IMR-90 (cell line): ENCODE measurements at regions not wholly inside any gene's neighbourhood (a gene's known extent, or its start where the extent isn't known, plus 50 kb on each side); places are given as distances from the start of the nearest gene placed in this dataset.

Experiments used
- ATAC-seq: fragments of 200-7000 bp; cut with Tn5 transposase; 2 replicates; pipeline ENCODE4 v1.9.1; 2020; ENCODE audit warnings: low read depth, mild to moderate bottlenecking, moderate library complexity
- BruUV-seq: library from RNA; stranded (reverse); fragments of 400-500 nt; replicated peaks from 2 replicates; lab custom pipeline; 2021; lab: Mats Ljungman, UMichigan
- CTCF ChIA-PET: fragments of 300-600 bp; formaldehyde crosslinking; extraction: SDS; loops from one replicate; lab custom pipeline; 2021; ENCODE audit warnings: antibody characterized with exemption; lab: Yijun Ruan, JAX
- POLR2A ChIA-PET: fragments of 300-600 bp; sonication (Branson Sonifier 250); formaldehyde crosslinking; loops from one replicate; lab custom pipeline; 2022; ENCODE audit warnings: antibody characterized with exemption; ENCODE audit not compliant: unreplicated experiment; lab: Charles Lee
- DNase-seq: peaks from one replicate; pipeline ENCODE4 v3.0.0; 2013
- H2AFZ ChIP-seq: replicated peaks from 2 replicates; pipeline ENCODE3; 2013; ENCODE audit warnings: low read length, mild to moderate bottlenecking; ENCODE audit not compliant: poor library complexity
- H2AK5ac ChIP-seq: 2 replicates; pipeline ENCODE4 v1.6.1; 2013; ENCODE audit warnings: low read depth, low read length, inconsistent platforms
- H2AK9ac ChIP-seq: replicated peaks from 2 replicates; pipeline ENCODE3; 2013; ENCODE audit warnings: mild to moderate bottlenecking, low read depth, low read length, moderate library complexity; ENCODE audit not compliant: poor library complexity
- H2BK120ac ChIP-seq: 2 replicates; pipeline ENCODE4 v1.6.1; 2013; ENCODE audit warnings: low read depth, low read length, inconsistent platforms
- H2BK15ac ChIP-seq: 3 replicates; pipeline ENCODE4 v1.6.1; 2013; ENCODE audit warnings: low read depth, low read length, inconsistent platforms
- H2BK20ac ChIP-seq: 2 replicates; pipeline ENCODE4 v1.6.1; 2013; ENCODE audit warnings: low read depth, mild to moderate bottlenecking, inconsistent platforms, low read length, moderate library complexity
- H2BK5ac ChIP-seq: 2 replicates; pipeline ENCODE4 v1.6.1; 2013; ENCODE audit warnings: mild to moderate bottlenecking, low read depth, low read length, inconsistent platforms; ENCODE audit not compliant: poor library complexity, severe bottlenecking
- H3K14ac ChIP-seq: replicated peaks from 2 replicates; pipeline ENCODE4 v1.6.1; 2013; ENCODE audit warnings: low read depth, low read length, inconsistent platforms
- H3K18ac ChIP-seq: 2 replicates; pipeline ENCODE4 v1.6.1; 2013; ENCODE audit warnings: low read depth, low read length, control low read depth
- H3K23ac ChIP-seq: 2 replicates; pipeline ENCODE4 v1.6.1; 2013; ENCODE audit warnings: low read depth, low read length, inconsistent platforms
- H3K27ac ChIP-seq: 2 replicates; pipeline ENCODE4 v1.5.1; 2013; ENCODE audit warnings: mild to moderate bottlenecking, control low read depth, low read length; ENCODE audit not compliant: insufficient read depth
- H3K27me3 ChIP-seq: 2 replicates; pipeline ENCODE4 v1.6.1; 2013; ENCODE audit warnings: low read length; ENCODE audit not compliant: control insufficient read depth, insufficient read depth
- H3K36me3 ChIP-seq: 2 replicates; pipeline ENCODE4 v1.6.1; 2013; ENCODE audit warnings: low read length, mixed read lengths; ENCODE audit not compliant: control insufficient read depth, insufficient read depth
- H3K4ac ChIP-seq: 2 replicates; pipeline ENCODE4 v1.6.1; 2013; ENCODE audit warnings: low read depth, low read length, inconsistent platforms
- H3K4me1 ChIP-seq: 2 replicates; pipeline ENCODE4 v1.6.1; 2013; ENCODE audit warnings: low read length, mixed read lengths; ENCODE audit not compliant: control insufficient read depth, insufficient read depth
- H3K4me2 ChIP-seq: 2 replicates; pipeline ENCODE4 v1.6.1; 2013; ENCODE audit warnings: low read depth, mild to moderate bottlenecking, control low read depth, low read length, moderate library complexity
- H3K4me3 ChIP-seq: 2 replicates; pipeline ENCODE4 v1.5.1; 2013; ENCODE audit warnings: low read depth, mild to moderate bottlenecking, control low read depth, low read length, moderate library complexity; ENCODE audit not compliant: insufficient read depth
- H3K56ac ChIP-seq: 2 replicates; pipeline ENCODE4 v1.6.1; 2013; ENCODE audit warnings: low read length, inconsistent platforms; ENCODE audit not compliant: insufficient read depth; ENCODE audit errors: extremely low read depth
- H3K79me1 ChIP-seq, 2 experiments: 2 replicates each; pipeline ENCODE4 v1.6.1; 2013; ENCODE audit warnings: low read length in 2 of 2, inconsistent platforms in 1 of 2, low read depth in 1 of 2
- H3K9ac ChIP-seq: 2 replicates; pipeline ENCODE4 v1.6.1; 2013; ENCODE audit warnings: low read depth, low read length, control low read depth
- H3K9me1 ChIP-seq: 2 replicates; pipeline ENCODE4 v1.6.1; 2013; ENCODE audit warnings: low read length, inconsistent platforms; ENCODE audit not compliant: insufficient read depth
- H3K9me3 ChIP-seq: 2 replicates; pipeline ENCODE4 v1.6.1; 2013; ENCODE audit warnings: low read length; ENCODE audit not compliant: control insufficient read depth, insufficient read depth
- H4K20me1 ChIP-seq: 2 replicates; pipeline ENCODE4 v1.6.1; 2013; ENCODE audit warnings: low read length, inconsistent platforms; ENCODE audit not compliant: insufficient read depth
- H4K5ac ChIP-seq: 2 replicates; pipeline ENCODE4 v1.6.1; 2013; ENCODE audit warnings: mild to moderate bottlenecking, low read depth, low read length, control low read depth
- H4K8ac ChIP-seq, 2 experiments: 2 replicates each; pipeline ENCODE4 v1.6.1; 2013; ENCODE audit warnings: low read depth in 2 of 2, low read length in 2 of 2, control low read depth in 1 of 2, inconsistent platforms in 1 of 2
- H4K91ac ChIP-seq: 2 replicates; pipeline ENCODE4 v1.6.1; 2013; ENCODE audit warnings: low read depth, low read length, inconsistent platforms; ENCODE audit not compliant: insufficient read depth
- CEBPB ChIP-seq: IDR thresholded peaks from 2 replicates; pipeline ENCODE4 v1.6.1; 2012; ENCODE audit warnings: low read depth, low read length, improper control_type of control experiment
- CTCF ChIP-seq: conservative IDR thresholded peaks from 2 replicates; pipeline ENCODE4 v1.5.1; 2012; ENCODE audit warnings: mild to moderate bottlenecking, low read depth, low read length, improper control_type of control experiment
- WGBS, 2 experiments: methylation state at CpG; one replicate each; pipeline versions ENCODE4 v1.1.5 to v1.1.7; 2013; ENCODE audit warnings: missing lambda C conversion rate in 2 of 2; ENCODE audit not compliant: insufficient read length in 1 of 2; ENCODE audit errors: extremely low coverage in 2 of 2; 5-methylcytosine and 5-hydroxymethylcytosine counted together
- dilution Hi-C: fragments of 300-500 bp; cut with HindIII; formaldehyde crosslinking; loops from one replicate; pipeline ENCODE4 v1.14.3; 2018; ENCODE audit warnings: low sequenced_read_pairs; ENCODE audit not compliant: unreplicated experiment
- in situ Hi-C: fragments of 300-500 bp; cut with MboI; formaldehyde crosslinking; loops from 3 replicates; pipeline ENCODE4 v1.14.3; 2019; ENCODE audit warnings: low sequenced_read_pairs, inconsistent platforms, mixed read lengths
- intact Hi-C: fragments of 100-400 bp; cut with micrococcal nuclease; formaldehyde crosslinking; loops from 2 replicates; pipeline ENCODE4 v1.10.0; 2022

- no peaks in the 10 kb centered on the region for H3K36me3 ChIP-seq
- no peak overlapping the region for H4K5ac ChIP-seq
- no peak overlapping the region for H3K14ac ChIP-seq
- no peak overlapping the region for H3K9ac ChIP-seq
- no peaks in the 10 kb centered on the region for H4K20me1 ChIP-seq
- no peak overlapping the region for H3K4ac ChIP-seq
- WGBS, 2 experiments = no CpG with 5 or more reads among the region's 5 CpGs
- no peak overlapping the region for H3K18ac ChIP-seq
- no peak overlapping the region for H2AK9ac ChIP-seq
- H4K91ac ChIP-seq = no peak overlapping the region
- no peak overlapping the region for H2BK5ac ChIP-seq
- intact Hi-C loops = no loop called here
- ChIA-PET CTCF (no interaction called here), POLR2A (no interaction called here)
- H3K4me1 ChIP-seq = no peaks in the 10 kb centered on the region
- H3K27ac ChIP-seq = no peak overlapping the region
- H3K56ac ChIP-seq = no peak overlapping the region
- no peak overlapping the region for H3K4me2 ChIP-seq
- BruUV-seq = no TSS peak
- no peaks in the 10 kb centered on the region for H3K9me1 ChIP-seq
- H3K27me3 ChIP-seq = no peaks in the 10 kb centered on the region
- peaks cover 37% of the 10 kb centered on the region for H3K9me3 ChIP-seq
- no peak overlapping the region for H4K8ac ChIP-seq
- H2BK15ac ChIP-seq = no peak overlapping the region
- H3K4me3 ChIP-seq = no peak overlapping the region
- no peak overlapping the region for H2BK120ac ChIP-seq
- dilution Hi-C loops = no loop called here
- no peak for ATAC-seq
- no peak overlapping the region for H2AFZ ChIP-seq
- no peak for TF ChIP-seq CEBPB
- TF ChIP-seq CTCF = no peak
- no peaks in the 10 kb centered on the region for H3K79me1 ChIP-seq
- in situ Hi-C loops = no loop called here
- no peak for DNase-seq
- no peak overlapping the region for H2AK5ac ChIP-seq
- H3K23ac ChIP-seq = no peak overlapping the region
- H2BK20ac ChIP-seq = no peak overlapping the region
Observed at GRCh38 chr18:78784861-78785260, 194.8 kb upstream of the SALL3 start.
